ENCODE measurements at regions not wholly inside any gene's neighbourhood (a gene's known extent, or its start where the extent isn't known, plus 50 kb on each side); places are given as distances from the start of the nearest gene placed in this dataset.

- BruUV-seq (replicated peaks): no TSS peak
- Histone ChIP-seq H3K36me3 (ENCODE audit: control insufficient read depth, insufficient read depth, low read length) (no peaks in the 10 kb centered on the region), H4K5ac (ENCODE audit: low read depth, low read length) (no peak overlapping the region), H3K27ac (ENCODE audit: insufficient read depth, low read length) (no peak overlapping the region), H4K91ac (ENCODE audit: insufficient read depth, low read depth, low read length) (no peak overlapping the region), H3K9me1 (ENCODE audit: insufficient read depth, low read length) (no peaks in the 10 kb centered on the region), H4K8ac (ENCODE audit: low read depth in 2 of 2, low read length in 2 of 2) (no peak overlapping the region), H3K56ac (ENCODE audit: extremely low read depth, insufficient read depth, low read length) (no peak overlapping the region), H3K9ac (ENCODE audit: low read depth, low read length) (no peak overlapping the region), H2BK120ac (ENCODE audit: low read depth, low read length) (no peak overlapping the region), H3K4me3 (ENCODE audit: insufficient read depth, low read depth, low read length) (no peak overlapping the region), H2AK5ac (ENCODE audit: low read depth, low read length) (no peak overlapping the region), H3K18ac (ENCODE audit: low read depth, low read length) (no peak overlapping the region), H3K23ac (ENCODE audit: low read depth, low read length) (no peak overlapping the region), H3K27me3 (ENCODE audit: control insufficient read depth, insufficient read depth, low read length) (no peaks in the 10 kb centered on the region), H2BK5ac (ENCODE audit: low read depth, low read length, poor library complexity, severe bottlenecking) (no peak overlapping the region), H3K4ac (ENCODE audit: low read depth, low read length) (no peak overlapping the region), H3K9me3 (ENCODE audit: control insufficient read depth, insufficient read depth, low read length) (peaks cover 39% of the 10 kb centered on the region), H3K4me2 (ENCODE audit: low read depth, low read length) (no peak overlapping the region), H4K20me1 (ENCODE audit: insufficient read depth, low read length) (no peaks in the 10 kb centered on the region), H2BK20ac (ENCODE audit: low read depth, low read length) (no peak overlapping the region), H3K79me1 (ENCODE audit: low read depth in 1 of 2, low read length in 2 of 2) (no peaks in the 10 kb centered on the region), H2BK15ac (ENCODE audit: low read depth, low read length) (no peak overlapping the region), H2AFZ (replicated peaks; ENCODE audit: low read length, poor library complexity) (no peak overlapping the region), H3K14ac (replicated peaks; ENCODE audit: low read depth, low read length) (no peak overlapping the region), H2AK9ac (replicated peaks; ENCODE audit: low read depth, low read length, poor library complexity) (no peak overlapping the region), H3K4me1 (ENCODE audit: control insufficient read depth, insufficient read depth, low read length) (no peaks in the 10 kb centered on the region)
- intact Hi-C loops (cut with micrococcal nuclease): no loop called here
- TF ChIP-seq NFE2L2 (IDR thresholded peaks at IDR 0.05; ENCODE audit: low read depth, low read length) (no peak), CTCF (conservative IDR thresholded peaks at IDR 0.05; ENCODE audit: low read depth, low read length) (no peak), MAZ (IDR thresholded peaks at IDR 0.05; ENCODE audit: borderline replicate concordance, low read depth, low read length) (no peak), USF2 (IDR thresholded peaks at IDR 0.05; ENCODE audit: low read depth, low read length) (no peak), CHD1 (IDR thresholded peaks at IDR 0.05; ENCODE audit: low read depth, low read length) (no peak), RFX5 (IDR thresholded peaks at IDR 0.05; ENCODE audit: low read depth, low read length) (no peak), RAD21 (IDR thresholded peaks at IDR 0.05; ENCODE audit: low read length) (no peak), SMC3 (IDR thresholded peaks at IDR 0.05; ENCODE audit: low read depth, low read length) (no peak), ELK1 (IDR thresholded peaks at IDR 0.05; ENCODE audit: borderline replicate concordance, low read depth, low read length) (no peak), RCOR1 (IDR thresholded peaks at IDR 0.05; ENCODE audit: insufficient replicate concordance, low read length) (no peak)
- ChIA-PET POLR2A (ENCODE audit: unreplicated experiment) (no interaction called here), CTCF (no interaction called here)
- in situ Hi-C loops (cut with MboI; ENCODE audit: low sequenced_read_pairs): no loop called here
- dilution Hi-C loops (cut with HindIII; ENCODE audit: low sequenced_read_pairs, unreplicated experiment): no loop called here
- ATAC-seq (ENCODE audit: low read depth) (no peak), DNase-seq (no peak)
- 30% methylated on average over 2 of the region's 6 CpGs; no CpG with 5 or more reads in 1 of the 2 experiments for WGBS, 2 experiments (ENCODE audit: extremely low coverage in 2 of 2, insufficient read length in 1 of 2)
Measured at GRCh38 chr10:130686689-130687300, 550.6 kb downstream of the GLRX3 start.
